K562 (cell line): ENCODE measurements at regions not wholly inside any gene's neighbourhood (a gene's known extent, or its start where the extent isn't known, plus 50 kb on each side); places are given as distances from the start of the nearest gene placed in this dataset.

Experiments used
- ATAC-seq: fragments of 200-7000 bp; cut with Tn5 transposase; 3 replicates; pipeline ENCODE4 v1.9.1; 2020; ENCODE audit warnings: moderate library complexity
- BruUV-seq: library from RNA; stranded (reverse); fragments of 400-500 nt; replicated peaks from 2 replicates; lab custom pipeline; 2021; lab: Mats Ljungman, UMichigan
- CTCF ChIA-PET: fragments of 300-600 bp; formaldehyde crosslinking; extraction: SDS; loops from one replicate; lab custom pipeline; 2021; ENCODE audit warnings: low intra/inter-chr PET ratio; lab: Yijun Ruan, JAX
- POLR2A ChIA-PET: fragments of 300-600, 350-650 bp; sonication (Branson Sonifier 250); formaldehyde crosslinking; extraction: SDS; loops from one replicate; lab custom pipeline; 2021; ENCODE audit warnings: antibody characterized with exemption, inconsistent platforms; lab: Yijun Ruan, JAX
- DNase-seq, 4 experiments: peaks; one replicate each; pipeline versions ENCODE4 v3.0.0 to v3.0.0-alpha.2; 2011 to 2018; ENCODE audit warnings: low spot score in 3 of 4, mixed read lengths in 3 of 4; ENCODE audit errors: extremely low read depth in 1 of 4
- FAIRE-seq: peaks from 2 replicates; lab custom pipeline; 2011; peaks lifted over from hg19 to GRCh38; lab: Jason Lieb, UNC
- H2AFZ ChIP-seq: 2 replicates; pipeline ENCODE4 v1.6.0; 2011; ENCODE audit warnings: low read depth, low read length, control low read depth, inconsistent platforms
- H3K27ac ChIP-seq: fragments of 200-600 bp; 3 replicates; pipeline ENCODE4 v1.8.0; 2011; ENCODE audit warnings: low read depth, mild to moderate bottlenecking, control low read depth, inconsistent platforms, low read length, moderate library complexity, mixed read lengths; ENCODE audit errors: extremely low read depth
- H3K27me3 ChIP-seq, 2 experiments: fragments of 300-600 bp in 1 of 2; 2 replicates in 1 of 2; 3 replicates in 1 of 2; pipeline versions ENCODE4 v1.6.0 to v1.8.0; 2011; ENCODE audit warnings: inconsistent platforms in 2 of 2, low read length in 2 of 2, mild to moderate bottlenecking in 1 of 2, mixed read lengths in 1 of 2, moderate library complexity in 1 of 2; ENCODE audit not compliant: control insufficient read depth in 2 of 2, insufficient read depth in 2 of 2
- H3K36me3 ChIP-seq: fragments of 300-600 bp; 3 replicates; pipeline ENCODE4 v1.8.0; 2011; ENCODE audit warnings: mild to moderate bottlenecking, low read length, inconsistent platforms; ENCODE audit not compliant: control insufficient read depth, insufficient read depth
- H3K4me1 ChIP-seq, 2 experiments: fragments of 200-600 bp in 1 of 2; replicated peaks in 1 of 2; 2 replicates in 1 of 2; 3 replicates in 1 of 2; pipeline versions ENCODE4 v1.5.1 to v1.8.0; 2011; ENCODE audit warnings: inconsistent platforms in 2 of 2, low read length in 2 of 2, mild to moderate bottlenecking in 1 of 2, mixed read lengths in 1 of 2, moderate library complexity in 1 of 2; ENCODE audit not compliant: control insufficient read depth in 2 of 2, insufficient read depth in 2 of 2
- H3K4me2 ChIP-seq: 2 replicates; pipeline ENCODE4 v1.6.1; 2011; ENCODE audit warnings: low read length, control low read depth, inconsistent platforms, mixed read lengths; ENCODE audit not compliant: insufficient read depth
- H3K4me3 ChIP-seq: fragments of 200-600 bp; sonication (generic), shearing (Covaris generic); 2 replicates; pipeline ENCODE4 v1.5.1; 2016; ENCODE audit warnings: control low read depth, inconsistent platforms
- H3K79me2 ChIP-seq: fragments of 200-600 bp; 3 replicates; pipeline ENCODE4 v1.8.0; 2011; ENCODE audit warnings: low read length, inconsistent platforms; ENCODE audit not compliant: control insufficient read depth, insufficient read depth
- H3K9ac ChIP-seq, 2 experiments: 2 replicates each; pipeline versions ENCODE4 v1.6.0 to v1.6.1; 2011; ENCODE audit warnings: low read depth in 2 of 2, low read length in 2 of 2, control low read depth in 1 of 2, inconsistent platforms in 1 of 2, mild to moderate bottlenecking in 1 of 2, mixed read lengths in 1 of 2; ENCODE audit not compliant: insufficient read depth in 1 of 2
- H3K9me1 ChIP-seq: one replicate; pipeline ENCODE4 v1.6.0; 2011; ENCODE audit warnings: inconsistent platforms, mild to moderate bottlenecking, low read length, moderate library complexity; ENCODE audit not compliant: control insufficient read depth, insufficient read depth
- H3K9me3 ChIP-seq: replicated peaks from 2 replicates; pipeline ENCODE4 v1.5.1; 2011; ENCODE audit warnings: low read depth, low read length, inconsistent platforms; ENCODE audit not compliant: control insufficient read depth, insufficient read depth
- H4K20me1 ChIP-seq: replicated peaks from 2 replicates; pipeline ENCODE4 v1.6.1; 2011; ENCODE audit warnings: low read length, inconsistent platforms, mixed read lengths; ENCODE audit not compliant: control insufficient read depth, insufficient read depth
- AFF1 ChIP-seq, 2 experiments: fragments of 450-650 bp; IDR thresholded peaks; 2 replicates each; pipeline ENCODE4 v1.6.1; 2018; ENCODE audit warnings: mild to moderate bottlenecking in 2 of 2, low read depth in 1 of 2; ENCODE audit not compliant: partially characterized antibody in 2 of 2
- DPF2 ChIP-seq: fragments of 450-650 bp; IDR thresholded peaks from 2 replicates; pipeline ENCODE4 v1.6.1; 2016
- PHF20 ChIP-seq: fragments of 450-650 bp; IDR thresholded peaks from 2 replicates; pipeline ENCODE4 v1.6.1; 2018; ENCODE audit not compliant: partially characterized antibody
- PTRF ChIP-seq: fragments of 450-650 bp; IDR thresholded peaks from 2 replicates; pipeline ENCODE4 v1.6.1; 2016; ENCODE audit warnings: mild to moderate bottlenecking, missing genetic modification characterization, missing compliant biosample characterization
- WGBS: fragments of 100-300 bp; shearing (Covaris generic); methylation state at CpG from one replicate; pipeline ENCODE4 v1.1.6; 2016; ENCODE audit warnings: low coverage, mixed read lengths; ENCODE audit not compliant: insufficient coverage; ENCODE audit errors: missing lambda C conversion rate; 5-methylcytosine and 5-hydroxymethylcytosine counted together
- in situ Hi-C: fragments of 300-500 bp; cut with MboI; formaldehyde crosslinking; loops from 4 replicates; pipeline ENCODE4 v1.15.0; 2018; ENCODE audit warnings: inconsistent platforms, mixed read lengths
- intact Hi-C: fragments of 100-400 bp; cut with micrococcal nuclease; formaldehyde crosslinking; loops from 2 replicates; pipeline ENCODE4 v1.14.2; 2022

- DNase-seq (no peak), ATAC-seq (no peak), FAIRE-seq (no peak)
- H3K9me3 ChIP-seq: no peaks in the 10 kb centered on the region
- BruUV-seq: no TSS peak
- no peak overlapping the region for H3K9ac ChIP-seq
- in situ Hi-C loops: no loop called here
- H3K9me1 ChIP-seq: no peaks in the 10 kb centered on the region
- H3K4me3 ChIP-seq: no peak overlapping the region
- H3K4me2 ChIP-seq: no peak overlapping the region
- TF ChIP-seq DPF2: no peak
- no peak for TF ChIP-seq AFF1 (IDR thresholded peaks at IDR 0.05; ENCODE audit: low read depth in 1 of 2, partially characterized antibody in 2 of 2)
- TF ChIP-seq PHF20: no peak
- no peak for TF ChIP-seq PTRF (tag)
- no peak overlapping the region for H2AFZ ChIP-seq
- CTCF ChIA-PET: no interaction called here
- H3K27ac ChIP-seq: no peak overlapping the region
- no peaks in the 10 kb centered on the region for H4K20me1 ChIP-seq
- no peaks in the 10 kb centered on the region for H3K36me3 ChIP-seq
- no peaks in the 10 kb centered on the region for H3K79me2 ChIP-seq
- intact Hi-C loops: no loop called here
- no peaks in the 10 kb centered on the region for H3K27me3 ChIP-seq
- 0% methylated on average over 8 of the region's 8 CpGs for WGBS
- no peaks in the 10 kb centered on the region for H3K4me1 ChIP-seq
- POLR2A ChIA-PET: interaction anchor here (1.2 kb wide), 1 partner anchor 11 kb away, joined by 3 read pairs; no protein-coding TSS in a partner anchor
Observed at GRCh38 chr20:11188843-11189603, 515.2 kb upstream of the JAG1 start.
